HG03565 (cell line): ENCODE measurements at regions not wholly inside any gene's neighbourhood (a gene's known extent, or its start where the extent isn't known, plus 50 kb on each side); places are given as distances from the start of the nearest gene placed in this dataset.
A peak's percentile ranks its signal among the peaks of the same experiment; 100 is the strongest.
"Not testable (repeated sequence)": the region's sequence is repeated elsewhere in the genome, so short reads cannot be mapped to it uniquely, and the experiment has no call there.

ENCODE experiments used
- ATAC-seq: cut with Tn5 transposase; IDR thresholded peaks from one replicate; pipeline ENCODE4 v1.9.1; 2021; ENCODE audit warnings: mild to moderate bottlenecking, moderate library complexity; ENCODE audit not compliant: unreplicated experiment

GRCh38 chr16:10312784-10313724 is 72.8 kb upstream of the ATF7IP2 start:
- peak; percentile 75 for ATAC-seq

- no peak for ATAC-seq
These were observed 71.5 kb upstream of the ATF7IP2 start for GRCh38 chr16:10314317-10314716.

- no peak for ATAC-seq
These were observed 71.0 kb upstream of the ATF7IP2 start for GRCh38 chr16:10314811-10315210.

- no peak for ATAC-seq
These were observed 68.3 kb upstream of the ATF7IP2 start for GRCh38 chr16:10317425-10318001.

GRCh38 chr16:10318798-10319500 is 66.9 kb upstream of the ATF7IP2 start:
- ATAC-seq = no peak

GRCh38 chr16:10321407-10322387 is 64.2 kb upstream of the ATF7IP2 start:
- no peak for ATAC-seq

GRCh38 chr16:10322723-10323527 is 62.9 kb upstream of the ATF7IP2 start:
- no peak for ATAC-seq

- ATAC-seq = no peak
These were observed 62.4 kb upstream of the ATF7IP2 start for GRCh38 chr16:10323528-10323869.

GRCh38 chr16:10324210-10324609 is 61.7 kb upstream of the ATF7IP2 start:
- ATAC-seq = no peak

GRCh38 chr16:10325783-10326543 is 59.9 kb upstream of the ATF7IP2 start:
- ATAC-seq = no peak

GRCh38 chr16:10326647-10327046 is 59.2 kb upstream of the ATF7IP2 start:
- no peak for ATAC-seq

GRCh38 chr16:10328291-10328690 is 57.6 kb upstream of the ATF7IP2 start:
- not testable (repeated sequence) for ATAC-seq

GRCh38 chr16:10332241-10332640 is 53.6 kb upstream of the ATF7IP2 start:
- ATAC-seq = no peak

- no peak for ATAC-seq
These were observed 53.1 kb upstream of the ATF7IP2 start for GRCh38 chr16:10332775-10333174.

GRCh38 chr16:10333321-10334032 is 52.4 kb upstream of the ATF7IP2 start:
- no peak for ATAC-seq

GRCh38 chr16:10335681-10336080 is 50.2 kb upstream of the ATF7IP2 start:
- no peak for ATAC-seq
